ENCODE measurements at regions not wholly inside any gene's neighbourhood (a gene's known extent, or its start where the extent isn't known, plus 50 kb on each side); places are given as distances from the start of the nearest gene placed in this dataset.

DNA sequence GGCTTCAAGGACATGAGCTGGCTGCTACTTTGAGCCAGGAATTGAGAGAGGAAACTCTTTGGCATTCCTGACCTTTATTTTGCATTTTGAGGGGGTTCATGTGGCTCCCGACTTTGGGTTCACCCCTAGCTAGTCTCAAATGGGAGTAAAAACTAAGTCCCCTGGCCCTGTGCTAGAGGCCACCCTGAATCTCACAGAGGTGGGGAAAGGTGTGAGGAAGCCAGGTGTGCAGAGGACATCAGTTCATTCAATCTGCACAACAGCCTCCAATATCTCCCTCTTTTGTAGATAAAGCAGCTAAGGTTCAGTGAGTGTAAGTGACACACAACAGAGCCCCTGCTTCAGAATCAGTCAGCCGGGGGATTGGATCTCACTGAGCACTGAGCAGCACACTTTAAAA is 325.7 kb downstream of the DCDC2C start:
- TF ChIP-seq EZH2 (IDR thresholded peaks at IDR 0.05; ENCODE audit: insufficient read depth, poor library complexity, severe bottlenecking) (no peak), EZH2phosphoT487 (IDR thresholded peaks at IDR 0.05; ENCODE audit: insufficient read depth, low read depth) (no peak)

Data from GM23248 (cell line).